GM19324 (cell line): ENCODE measurements at regions not wholly inside any gene's neighbourhood (a gene's known extent, or its start where the extent isn't known, plus 50 kb on each side); places are given as distances from the start of the nearest gene placed in this dataset.
"Not testable (repeated sequence)": the region's sequence is repeated elsewhere in the genome, so short reads cannot be mapped to it uniquely, and the experiment has no call there.

ENCODE experiments used
- ATAC-seq: cut with Tn5 transposase; IDR thresholded peaks from one replicate; pipeline ENCODE4 v1.9.1; 2021; ENCODE audit warnings: mild to moderate bottlenecking, moderate library complexity; ENCODE audit not compliant: unreplicated experiment, low FRiP score

GRCh38 chr22:49521787-49522224, 305.9 kb downstream of the BRD1 start:
- ATAC-seq: no peak

GRCh38 chr22:49519117-49519737, 308.4 kb downstream of the BRD1 start:
- ATAC-seq: no peak

- no peak for ATAC-seq
Measured at GRCh38 chr22:49518436-49518970, 309.2 kb downstream of the BRD1 start.

GRCh38 chr22:49517667-49518185, 309.9 kb downstream of the BRD1 start:
- no peak for ATAC-seq

GRCh38 chr22:49517211-49517610, 310.5 kb downstream of the BRD1 start:
- no peak for ATAC-seq

- no peak for ATAC-seq
Measured at GRCh38 chr22:49515475-49515874, 312.2 kb downstream of the BRD1 start.

- ATAC-seq: no peak
Measured at GRCh38 chr22:49514641-49515040, 313.0 kb downstream of the BRD1 start.

GRCh38 chr22:49514211-49514610, 313.5 kb downstream of the BRD1 start:
- no peak for ATAC-seq

- ATAC-seq: no peak
Measured at GRCh38 chr22:49513358-49513851, 314.3 kb downstream of the BRD1 start.

GRCh38 chr22:49512487-49513165, 315.0 kb downstream of the BRD1 start:
- no peak for ATAC-seq

GRCh38 chr22:49511393-49512189, 316.1 kb downstream of the BRD1 start:
- not testable (repeated sequence) for ATAC-seq

- ATAC-seq: no peak
Measured at GRCh38 chr22:49510718-49511117, 317.0 kb downstream of the BRD1 start.

GRCh38 chr22:49509016-49509415, 318.7 kb downstream of the BRD1 start:
- ATAC-seq: no peak

- ATAC-seq: no peak
Measured at GRCh38 chr22:49508561-49508960, 319.1 kb downstream of the BRD1 start.

- no peak for ATAC-seq
Measured at GRCh38 chr22:49507607-49508292, 319.9 kb downstream of the BRD1 start.

- ATAC-seq: no peak
Measured at GRCh38 chr22:49506010-49506400, 321.7 kb downstream of the BRD1 start.

GRCh38 chr22:49505337-49506009, 322.2 kb downstream of the BRD1 start:
- ATAC-seq: no peak

GRCh38 chr22:49503896-49504521, 323.7 kb downstream of the BRD1 start:
- ATAC-seq: no peak

GRCh38 chr22:49503321-49503720, 324.4 kb downstream of the BRD1 start:
- no peak for ATAC-seq
